ENCODE measurements at regions not wholly inside any gene's neighbourhood (a gene's known extent, or its start where the extent isn't known, plus 50 kb on each side); places are given as distances from the start of the nearest gene placed in this dataset.

GRCh38 chr12:59940631-59941342 lies 345.0 kb downstream of the SLC16A7 start:
- H3K4me2 ChIP-seq (ENCODE audit: low read length, poor library complexity, severe bottlenecking) = peak overlapping the region; percentile 43
- no peak overlapping the region for H2AK5ac ChIP-seq (ENCODE audit: low read length, severe bottlenecking)
- DNase-seq = no peak
- H3K79me1 ChIP-seq (replicated peaks; ENCODE audit: low read length, poor library complexity, severe bottlenecking) = no peaks in the 10 kb centered on the region
- H3K4me1 ChIP-seq (ENCODE audit: control insufficient read depth, insufficient read depth, low read depth, low read length) = peaks cover 3% of the 10 kb centered on the region
- H2BK12ac ChIP-seq (ENCODE audit: low read length in 2 of 2) = no peak overlapping the region
- no peaks in the 10 kb centered on the region for H3K9me3 ChIP-seq (ENCODE audit: control insufficient read depth, low read length)
- H2AFZ ChIP-seq (ENCODE audit: low read depth, low read length) = no peak overlapping the region
- H2BK120ac ChIP-seq (ENCODE audit: low read depth, low read length) = no peak overlapping the region
- H3K14ac ChIP-seq (ENCODE audit: low read length in 2 of 2) = no peak overlapping the region
- H3K9ac ChIP-seq (ENCODE audit: low read length) = no peak overlapping the region
- H3K4ac ChIP-seq (ENCODE audit: low read depth in 1 of 2, low read length in 2 of 2) = no peak overlapping the region
- H3K36me3 ChIP-seq (ENCODE audit: control insufficient read depth in 1 of 2, insufficient read depth in 2 of 2, low read depth in 1 of 2, low read length in 2 of 2) = no peaks in the 10 kb centered on the region
- peak overlapping the region; percentile 82 for H2BK5ac ChIP-seq (ENCODE audit: low read depth, low read length, poor library complexity, severe bottlenecking)
- no peak overlapping the region for H2BK15ac ChIP-seq (ENCODE audit: low read depth, poor library complexity, severe bottlenecking)
- no peak overlapping the region for H3K23ac ChIP-seq (ENCODE audit: low read length in 2 of 2)
- H4K8ac ChIP-seq (ENCODE audit: low read length) = no peak overlapping the region
- H3K18ac ChIP-seq (ENCODE audit: low read depth in 1 of 2, low read length in 2 of 2) = no peak overlapping the region
- 73% methylated on average over 3 of the region's 4 CpGs for WGBS
- peak overlapping the region; percentile 86 for H3K27ac ChIP-seq (ENCODE audit: low read length, poor library complexity, severe bottlenecking)
- no peak overlapping the region for H3K4me3 ChIP-seq (ENCODE audit: insufficient read depth in 1 of 2, low read depth in 1 of 2, low read length in 2 of 2)
- H4K91ac ChIP-seq (ENCODE audit: low read length) = no peak overlapping the region
- H3K27me3 ChIP-seq (ENCODE audit: control insufficient read depth in 1 of 2, insufficient read depth in 1 of 2, low read length in 2 of 2) = no peaks in the 10 kb centered on the region

GRCh38 chr12:59941461-59941860 lies 345.6 kb downstream of the SLC16A7 start:
- Histone ChIP-seq H4K8ac (ENCODE audit: low read length) (no peak overlapping the region), H2AK5ac (ENCODE audit: low read length, severe bottlenecking) (no peak overlapping the region), H2BK120ac (ENCODE audit: low read depth, low read length) (no peak overlapping the region), H2BK12ac (ENCODE audit: low read length in 2 of 2) (no peak overlapping the region), H3K18ac (ENCODE audit: low read depth in 1 of 2, low read length in 2 of 2) (no peak overlapping the region), H3K79me1 (replicated peaks; ENCODE audit: low read length, poor library complexity, severe bottlenecking) (no peaks in the 10 kb centered on the region), H2BK15ac (ENCODE audit: low read depth, poor library complexity, severe bottlenecking) (no peak overlapping the region), H2BK5ac (ENCODE audit: low read depth, low read length, poor library complexity, severe bottlenecking) (no peak overlapping the region), H3K9ac (ENCODE audit: low read length) (no peak overlapping the region), H4K91ac (ENCODE audit: low read length) (no peak overlapping the region), H3K4me1 (ENCODE audit: control insufficient read depth, insufficient read depth, low read depth, low read length) (peaks cover 3% of the 10 kb centered on the region), H3K9me3 (ENCODE audit: control insufficient read depth, low read length) (no peaks in the 10 kb centered on the region), H3K4ac (ENCODE audit: low read depth in 1 of 2, low read length in 2 of 2) (no peak overlapping the region), H3K4me3 (ENCODE audit: insufficient read depth in 1 of 2, low read depth in 1 of 2, low read length in 2 of 2) (no peak overlapping the region), H3K36me3 (ENCODE audit: control insufficient read depth in 1 of 2, insufficient read depth in 2 of 2, low read depth in 1 of 2, low read length in 2 of 2) (no peaks in the 10 kb centered on the region), H3K23ac (ENCODE audit: low read length in 2 of 2) (no peak overlapping the region), H2AFZ (ENCODE audit: low read depth, low read length) (no peak overlapping the region), H3K4me2 (ENCODE audit: low read length, poor library complexity, severe bottlenecking) (no peak overlapping the region), H3K27me3 (ENCODE audit: control insufficient read depth in 1 of 2, insufficient read depth in 1 of 2, low read length in 2 of 2) (no peaks in the 10 kb centered on the region), H3K27ac (ENCODE audit: low read length, poor library complexity, severe bottlenecking) (peak overlapping the region; percentile 39), H3K14ac (ENCODE audit: low read length in 2 of 2) (no peak overlapping the region)
- DNase-seq = no peak

- no peaks in the 10 kb centered on the region for H3K4me1 ChIP-seq (ENCODE audit: control insufficient read depth, insufficient read depth, low read depth, low read length)
- no peaks in the 10 kb centered on the region for H3K79me1 ChIP-seq (replicated peaks; ENCODE audit: low read length, poor library complexity, severe bottlenecking)
- no peak for DNase-seq
- H3K4me3 ChIP-seq (ENCODE audit: insufficient read depth in 1 of 2, low read depth in 1 of 2, low read length in 2 of 2) = no peak overlapping the region
- no peak overlapping the region for H3K23ac ChIP-seq (ENCODE audit: low read length in 2 of 2)
- no peak overlapping the region for H4K8ac ChIP-seq (ENCODE audit: low read length)
- no peak overlapping the region for H3K27ac ChIP-seq (ENCODE audit: low read length, poor library complexity, severe bottlenecking)
- no peak overlapping the region for H3K18ac ChIP-seq (ENCODE audit: low read depth in 1 of 2, low read length in 2 of 2)
- no peak overlapping the region for H3K4me2 ChIP-seq (ENCODE audit: low read length, poor library complexity, severe bottlenecking)
- no peak overlapping the region for H3K4ac ChIP-seq (ENCODE audit: low read depth in 1 of 2, low read length in 2 of 2)
- no peak overlapping the region for H2BK120ac ChIP-seq (ENCODE audit: low read depth, low read length)
- H3K27me3 ChIP-seq (ENCODE audit: control insufficient read depth in 1 of 2, insufficient read depth in 1 of 2, low read length in 2 of 2) = no peaks in the 10 kb centered on the region
- no peak overlapping the region for H2BK12ac ChIP-seq (ENCODE audit: low read length in 2 of 2)
- H2BK5ac ChIP-seq (ENCODE audit: low read depth, low read length, poor library complexity, severe bottlenecking) = no peak overlapping the region
- no peak overlapping the region for H2BK15ac ChIP-seq (ENCODE audit: low read depth, poor library complexity, severe bottlenecking)
- no peaks in the 10 kb centered on the region for H3K36me3 ChIP-seq (ENCODE audit: control insufficient read depth in 1 of 2, insufficient read depth in 2 of 2, low read depth in 1 of 2, low read length in 2 of 2)
- H3K14ac ChIP-seq (ENCODE audit: low read length in 2 of 2) = no peak overlapping the region
- no peak overlapping the region for H2AFZ ChIP-seq (ENCODE audit: low read depth, low read length)
- H4K91ac ChIP-seq (ENCODE audit: low read length) = no peak overlapping the region
- no peak overlapping the region for H2AK5ac ChIP-seq (ENCODE audit: low read length, severe bottlenecking)
- no peak overlapping the region for H3K9ac ChIP-seq (ENCODE audit: low read length)
- H3K9me3 ChIP-seq (ENCODE audit: control insufficient read depth, low read length) = no peaks in the 10 kb centered on the region
These were observed 348.3 kb downstream of the SLC16A7 start for GRCh38 chr12:59944177-59944576.

GRCh38 chr12:59946635-59947034 lies 350.8 kb downstream of the SLC16A7 start:
- no peak overlapping the region for H3K4me3 ChIP-seq (ENCODE audit: insufficient read depth in 1 of 2, low read depth in 1 of 2, low read length in 2 of 2)
- H3K4me2 ChIP-seq (ENCODE audit: low read length, poor library complexity, severe bottlenecking) = no peak overlapping the region
- DNase-seq = no peak
- H4K8ac ChIP-seq (ENCODE audit: low read length) = no peak overlapping the region
- no peak overlapping the region for H2BK15ac ChIP-seq (ENCODE audit: low read depth, poor library complexity, severe bottlenecking)
- H2BK120ac ChIP-seq (ENCODE audit: low read depth, low read length) = no peak overlapping the region
- H2BK5ac ChIP-seq (ENCODE audit: low read depth, low read length, poor library complexity, severe bottlenecking) = no peak overlapping the region
- H3K27ac ChIP-seq (ENCODE audit: low read length, poor library complexity, severe bottlenecking) = no peak overlapping the region
- no peaks in the 10 kb centered on the region for H3K27me3 ChIP-seq (ENCODE audit: control insufficient read depth in 1 of 2, insufficient read depth in 1 of 2, low read length in 2 of 2)
- H3K36me3 ChIP-seq (ENCODE audit: control insufficient read depth in 1 of 2, insufficient read depth in 2 of 2, low read depth in 1 of 2, low read length in 2 of 2) = no peaks in the 10 kb centered on the region
- no peak overlapping the region for H2AK5ac ChIP-seq (ENCODE audit: low read length, severe bottlenecking)
- no peaks in the 10 kb centered on the region for H3K4me1 ChIP-seq (ENCODE audit: control insufficient read depth, insufficient read depth, low read depth, low read length)
- no peaks in the 10 kb centered on the region for H3K9me3 ChIP-seq (ENCODE audit: control insufficient read depth, low read length)
- no peak overlapping the region for H3K23ac ChIP-seq (ENCODE audit: low read length in 2 of 2)
- H3K4ac ChIP-seq (ENCODE audit: low read depth in 1 of 2, low read length in 2 of 2) = no peak overlapping the region
- H3K14ac ChIP-seq (ENCODE audit: low read length in 2 of 2) = no peak overlapping the region
- no peaks in the 10 kb centered on the region for H3K79me1 ChIP-seq (replicated peaks; ENCODE audit: low read length, poor library complexity, severe bottlenecking)
- WGBS = no CpG with 5 or more reads among the region's 2 CpGs
- no peak overlapping the region for H3K18ac ChIP-seq (ENCODE audit: low read depth in 1 of 2, low read length in 2 of 2)
- no peak overlapping the region for H3K9ac ChIP-seq (ENCODE audit: low read length)
- no peak overlapping the region for H2BK12ac ChIP-seq (ENCODE audit: low read length in 2 of 2)
- no peak overlapping the region for H4K91ac ChIP-seq (ENCODE audit: low read length)
- H2AFZ ChIP-seq (ENCODE audit: low read depth, low read length) = no peak overlapping the region

All from mesenchymal stem cell (in vitro differentiated cells and primary cell).